Stimulated activated CD8-positive, alpha-beta memory T cell treated with anti-CD3 and anti-CD28 coated beads, Interleukin-2, amount 100 ng/mL, for 48 hours (primary cell): ENCODE measurements at regions not wholly inside any gene's neighbourhood (a gene's known extent, or its start where the extent isn't known, plus 50 kb on each side); places are given as distances from the start of the nearest gene placed in this dataset.

ENCODE experiments used
- DNase-seq, 2 donors: peaks; one replicate each; pipeline ENCODE4 v3.0.0-alpha.2; 2020; ENCODE audit warnings: low read depth in 2 of 2

GRCh38 chr2:176647325-176648165 lies 378.3 kb downstream of the MTX2 start:
- no peak for DNase-seq

GRCh38 chr2:176648700-176649297 lies 379.6 kb downstream of the MTX2 start:
- no peak for DNase-seq

- no peak for DNase-seq
Observed at GRCh38 chr2:176650104-176650837, 381.0 kb downstream of the MTX2 start.

DNA sequence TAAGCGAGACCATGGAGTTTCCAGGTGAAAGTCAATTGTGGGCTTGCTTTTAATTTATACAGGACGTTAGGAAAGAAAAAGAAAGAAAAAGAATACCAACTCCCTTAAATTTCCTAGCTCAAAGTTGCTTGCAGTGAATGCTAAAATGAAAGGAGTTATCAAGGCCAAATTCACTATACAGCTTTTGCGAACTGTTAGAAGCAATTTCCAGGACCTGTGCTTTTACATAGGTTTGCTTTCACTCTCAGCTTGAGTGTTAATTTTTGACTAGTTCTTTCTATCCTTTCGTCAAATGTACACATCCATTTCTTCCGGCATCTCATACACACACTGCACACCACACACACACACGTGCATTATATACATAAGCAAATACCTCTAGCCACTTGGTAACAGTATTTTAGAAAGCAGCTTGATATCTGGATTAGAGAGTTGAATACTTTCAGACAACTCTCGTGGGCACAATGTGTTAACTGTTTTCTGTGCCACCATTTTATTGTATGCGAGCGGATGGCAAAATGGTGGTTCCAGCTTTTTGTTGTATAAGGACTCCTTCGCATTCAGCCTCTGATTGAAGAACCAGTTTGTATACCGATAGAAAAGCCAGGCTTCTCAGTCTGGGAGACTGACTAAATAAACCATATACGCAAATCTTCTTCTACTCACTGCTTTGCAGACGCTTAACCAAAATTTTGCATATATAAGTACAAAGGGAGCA lies 381.8 kb downstream of the MTX2 start:
- no peak for DNase-seq

GRCh38 chr2:176652300-176653182 lies 383.3 kb downstream of the MTX2 start:
- no peak for DNase-seq

GRCh38 chr2:176653479-176654443 lies 384.5 kb downstream of the MTX2 start:
- DNase-seq = no peak

DNA sequence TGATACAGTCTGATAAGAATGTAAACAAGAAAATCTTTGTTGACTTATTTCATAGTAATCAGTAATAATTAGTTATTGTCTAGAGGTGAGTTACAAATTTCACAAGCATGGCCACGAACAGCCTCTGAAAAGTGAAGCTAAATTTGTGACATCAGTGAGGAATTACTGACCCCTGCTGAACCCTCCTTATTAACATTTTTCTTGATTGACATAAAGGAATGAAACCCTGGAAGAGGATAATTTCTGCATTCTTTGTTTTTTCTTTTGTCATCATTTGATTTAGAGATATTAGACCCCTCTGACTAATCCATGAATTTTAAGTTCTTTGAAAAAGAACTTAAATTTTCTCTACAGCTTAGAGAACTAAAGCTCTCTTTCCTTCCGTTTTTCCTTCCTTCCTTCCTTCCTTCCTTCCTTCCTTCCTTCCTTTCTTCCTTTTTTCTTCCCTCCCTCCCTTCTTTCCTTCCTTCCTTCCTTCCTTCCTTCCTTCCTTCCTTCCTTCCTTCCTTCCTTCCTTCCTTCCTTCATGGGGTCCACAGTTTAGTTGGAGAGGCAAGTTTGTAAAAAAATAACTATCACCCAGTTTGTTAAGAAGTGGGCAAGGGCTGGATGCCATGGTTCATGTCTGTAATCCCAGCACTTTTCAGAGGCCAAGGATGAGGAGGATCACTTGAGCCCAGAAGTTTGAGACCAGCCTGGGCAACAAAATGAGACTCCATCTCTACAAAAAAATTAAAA lies 387.0 kb downstream of the MTX2 start:
- no peak for DNase-seq

DNA sequence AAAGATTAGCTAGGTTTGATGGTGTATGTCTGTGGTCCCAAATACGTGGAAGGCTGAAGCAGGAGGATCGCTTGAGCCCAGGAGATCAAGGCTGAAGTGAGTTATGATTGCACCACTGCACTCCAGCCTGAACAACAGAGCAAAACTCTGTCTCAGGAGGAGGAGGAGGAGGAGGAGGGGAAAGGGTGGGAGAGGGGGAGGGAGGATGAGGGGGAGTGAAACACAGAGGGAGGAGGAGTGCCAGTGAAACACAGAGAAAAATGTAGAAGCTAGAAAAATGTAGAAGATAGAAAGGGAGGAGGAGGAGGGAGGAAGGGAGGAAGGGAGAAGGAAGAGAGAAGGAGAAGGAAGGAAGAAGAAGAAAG lies 387.5 kb downstream of the MTX2 start:
- DNase-seq = no peak

DNA sequence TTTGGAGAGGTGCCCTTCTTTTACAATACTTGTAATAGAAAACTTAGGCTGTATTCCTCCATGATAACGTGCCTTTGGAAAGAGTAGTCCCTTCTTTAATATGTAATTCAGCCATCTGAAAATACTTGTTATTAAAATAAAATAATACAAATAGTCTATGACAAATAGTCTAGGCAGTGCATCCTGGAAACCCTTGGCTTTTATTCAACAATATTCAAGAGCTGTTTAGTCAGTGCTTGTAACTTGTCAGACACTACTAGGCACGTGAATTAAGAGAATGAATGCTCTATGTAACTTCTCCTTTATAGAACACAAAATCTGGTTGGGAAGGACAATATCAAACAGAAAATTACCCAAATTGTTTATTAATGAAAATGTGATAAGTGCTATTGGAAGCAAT lies 388.2 kb downstream of the MTX2 start:
- no peak for DNase-seq

DNA sequence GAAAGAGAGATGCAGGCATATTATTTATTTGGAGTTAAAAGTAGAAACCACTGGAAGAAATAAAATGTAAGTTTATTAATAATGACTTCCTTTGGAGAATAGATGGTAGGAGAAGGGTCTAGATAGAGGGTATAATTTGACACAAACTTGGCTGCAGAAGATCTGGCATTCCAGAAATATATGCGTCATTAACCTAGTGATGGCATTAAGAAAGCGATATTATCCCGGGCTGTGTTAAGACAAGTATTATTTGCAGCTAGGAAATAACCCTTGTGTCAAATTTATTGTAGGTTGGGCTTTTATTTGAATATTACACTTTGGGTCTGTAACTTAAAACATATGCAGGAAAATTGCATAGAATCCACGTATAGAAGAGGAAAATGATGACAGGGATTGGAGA lies 389.5 kb downstream of the MTX2 start:
- no peak for DNase-seq

- no peak for DNase-seq
Observed at GRCh38 chr2:176662753-176663152, 393.5 kb downstream of the MTX2 start.

DNA sequence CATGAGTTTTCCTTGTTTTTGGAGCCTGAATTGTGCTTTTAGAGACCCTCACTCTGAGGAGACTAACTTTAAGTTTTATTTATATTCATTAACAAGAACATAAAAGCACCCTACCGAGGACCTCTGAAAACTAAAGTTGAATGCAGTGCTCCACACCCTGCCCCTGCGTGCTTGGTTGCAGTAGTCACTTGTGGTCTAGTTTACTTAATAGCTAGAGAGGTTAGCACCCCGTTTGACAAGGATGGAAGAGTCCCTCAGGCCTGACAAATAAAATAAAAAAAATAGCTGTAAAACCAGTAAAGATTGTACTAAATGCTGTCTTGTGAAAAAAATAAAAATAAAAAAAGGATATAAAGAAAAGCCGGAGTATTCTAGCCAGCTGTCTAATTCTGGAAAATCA lies 395.2 kb downstream of the MTX2 start:
- no peak for DNase-seq

- DNase-seq = no peak
Observed at GRCh38 chr2:176665086-176665485, 395.8 kb downstream of the MTX2 start.

- no peak for DNase-seq
Observed at GRCh38 chr2:176668912-176669311, 399.7 kb downstream of the MTX2 start.

- no peak for DNase-seq
Observed at GRCh38 chr2:176669398-176670174, 400.3 kb downstream of the MTX2 start.

DNA sequence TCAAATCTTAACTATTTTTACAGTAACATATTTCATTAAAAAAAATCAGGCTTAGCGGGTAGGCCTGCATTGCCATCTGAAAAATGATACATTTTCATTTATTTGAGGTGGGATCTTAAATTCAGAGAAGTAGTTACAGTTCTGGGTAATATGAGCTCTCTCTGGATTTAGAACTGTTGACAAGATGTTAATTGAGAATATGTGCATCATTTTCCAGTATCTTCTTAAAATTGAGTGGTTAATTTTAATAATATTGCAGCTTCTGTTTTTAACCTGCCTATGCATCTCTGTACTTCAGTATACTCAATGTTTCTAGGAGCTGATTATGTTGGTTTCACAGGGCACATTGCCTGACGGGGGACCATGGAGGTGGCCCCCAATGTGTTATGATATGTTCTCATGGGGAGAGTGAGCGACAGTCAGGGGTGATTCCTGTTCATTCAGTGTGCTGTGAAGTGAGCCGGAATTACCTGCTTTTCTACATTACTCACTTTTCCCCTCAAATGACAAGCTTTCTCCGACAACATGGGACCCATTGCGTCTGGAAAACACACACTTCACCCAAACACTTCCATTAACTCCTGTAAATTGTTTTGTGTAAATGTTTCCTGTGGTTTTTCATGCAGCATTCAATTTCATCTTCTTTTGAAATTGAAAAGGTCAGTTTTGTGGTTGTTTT lies 406.2 kb downstream of the MTX2 start:
- no peak for DNase-seq

DNA sequence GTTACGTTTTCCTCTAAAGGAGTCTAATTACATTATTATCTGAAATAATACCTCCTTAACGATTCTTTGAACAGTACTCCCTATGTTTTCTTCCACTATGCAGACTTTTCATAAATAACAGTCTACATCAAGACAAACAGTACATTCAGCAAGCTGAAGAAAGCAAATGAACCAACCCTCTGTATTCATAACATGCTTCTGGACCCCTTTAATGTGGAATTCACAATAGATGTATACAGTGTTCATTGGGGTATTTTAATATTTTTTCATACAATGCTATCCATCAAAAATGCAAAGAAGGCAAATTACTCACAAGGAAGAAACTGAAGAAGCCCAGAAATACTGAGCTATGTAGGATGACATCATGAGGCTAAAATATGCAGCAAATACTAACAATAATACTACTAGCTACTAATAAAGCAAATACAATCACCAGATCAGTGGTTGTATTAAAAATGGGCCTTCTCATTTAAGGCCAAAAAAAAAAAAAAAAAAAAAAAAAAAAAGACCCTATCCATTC lies 408.6 kb downstream of the MTX2 start:
- DNase-seq = no peak

DNA sequence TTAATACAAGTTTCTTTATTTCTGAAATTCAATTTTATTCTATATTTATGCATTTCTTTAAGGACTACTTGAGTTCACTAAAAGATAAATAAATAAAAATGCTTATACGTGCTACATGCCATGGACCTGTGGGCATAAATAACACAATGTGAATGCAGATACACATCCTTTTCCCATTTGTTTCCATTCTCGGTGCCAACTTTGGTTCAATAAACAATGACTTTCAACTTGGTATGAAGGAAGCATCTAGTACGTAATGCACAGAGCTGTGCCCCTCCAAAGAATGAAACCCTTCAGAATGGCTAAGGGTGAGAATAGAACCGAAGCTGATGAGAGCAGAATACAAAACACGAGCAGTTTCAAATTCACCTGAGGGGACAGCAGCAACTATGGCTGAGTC lies 409.3 kb downstream of the MTX2 start:
- no peak for DNase-seq
